ENCODE measurements at regions not wholly inside any gene's neighbourhood (a gene's known extent, or its start where the extent isn't known, plus 50 kb on each side); places are given as distances from the start of the nearest gene placed in this dataset.

DNA sequence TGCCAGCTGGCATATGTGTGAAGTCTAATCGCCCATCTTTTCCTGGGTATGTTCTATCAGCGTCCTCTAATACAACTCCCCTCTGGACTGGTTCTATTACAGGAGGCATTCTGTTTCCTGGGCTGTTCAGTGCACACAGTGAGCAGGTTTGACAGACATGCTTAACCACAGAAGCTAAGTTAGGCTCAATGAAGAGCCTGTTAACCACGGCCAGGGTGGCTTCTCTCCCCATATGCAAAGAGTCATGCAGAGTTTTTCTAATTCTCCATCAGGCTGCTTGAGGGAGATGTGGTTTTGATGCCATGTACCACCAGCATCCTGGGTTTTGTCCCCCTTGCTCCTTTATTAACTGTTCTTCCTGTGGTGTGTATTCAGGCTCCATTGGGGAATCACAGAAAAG lies 57.2 kb upstream of the ALOX12 start:
- no peak overlapping the region for H3K27ac ChIP-seq
- DNase-seq (ENCODE audit: low spot score in 2 of 2), result no peak
- 47% methylated on average over 3 of the region's 3 CpGs for WGBS
- no peaks in the 10 kb centered on the region for H3K27me3 ChIP-seq
- H3K36me3 ChIP-seq, result no peaks in the 10 kb centered on the region
- no peaks in the 10 kb centered on the region for H3K4me1 ChIP-seq
- no peak for TF ChIP-seq POLR2AphosphoS5 (IDR thresholded peaks at IDR 0.05)
- TF ChIP-seq POLR2A (IDR thresholded peaks at IDR 0.05), result no peak
- TF ChIP-seq, protein P1, sequence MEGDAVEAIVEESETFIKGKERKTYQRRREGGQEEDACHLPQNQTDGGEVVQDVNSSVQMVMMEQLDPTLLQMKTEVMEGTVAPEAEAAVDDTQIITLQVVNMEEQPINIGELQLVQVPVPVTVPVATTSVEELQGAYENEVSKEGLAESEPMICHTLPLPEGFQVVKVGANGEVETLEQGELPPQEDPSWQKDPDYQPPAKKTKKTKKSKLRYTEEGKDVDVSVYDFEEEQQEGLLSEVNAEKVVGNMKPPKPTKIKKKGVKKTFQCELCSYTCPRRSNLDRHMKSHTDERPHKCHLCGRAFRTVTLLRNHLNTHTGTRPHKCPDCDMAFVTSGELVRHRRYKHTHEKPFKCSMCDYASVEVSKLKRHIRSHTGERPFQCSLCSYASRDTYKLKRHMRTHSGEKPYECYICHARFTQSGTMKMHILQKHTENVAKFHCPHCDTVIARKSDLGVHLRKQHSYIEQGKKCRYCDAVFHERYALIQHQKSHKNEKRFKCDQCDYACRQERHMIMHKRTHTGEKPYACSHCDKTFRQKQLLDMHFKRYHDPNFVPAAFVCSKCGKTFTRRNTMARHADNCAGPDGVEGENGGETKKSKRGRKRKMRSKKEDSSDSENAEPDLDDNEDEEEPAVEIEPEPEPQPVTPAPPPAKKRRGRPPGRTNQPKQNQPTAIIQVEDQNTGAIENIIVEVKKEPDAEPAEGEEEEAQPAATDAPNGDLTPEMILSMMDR (IDR thresholded peaks at IDR 0.05), result no peak
- no peak for TF ChIP-seq EP300 (IDR thresholded peaks at IDR 0.05)
- no peak overlapping the region for H3K4me3 ChIP-seq
- H3K9me3 ChIP-seq, result no peaks in the 10 kb centered on the region

- Histone ChIP-seq H3K27ac (no peak overlapping the region), H3K36me3 (no peaks in the 10 kb centered on the region), H3K27me3 (no peaks in the 10 kb centered on the region), H3K4me3 (peak overlapping the region; percentile 22), H3K9me3 (no peaks in the 10 kb centered on the region), H3K4me1 (no peaks in the 10 kb centered on the region)
- TF ChIP-seq POLR2AphosphoS5 (IDR thresholded peaks at IDR 0.05) (no peak), POLR2A (IDR thresholded peaks at IDR 0.05) (no peak), EP300 (IDR thresholded peaks at IDR 0.05) (no peak)
- TF ChIP-seq, protein P1 (IDR thresholded peaks at IDR 0.05), result no peak
- WGBS, result 72% methylated on average over 7 of the region's 7 CpGs
- no peak for DNase-seq (ENCODE audit: low spot score in 2 of 2)
Measured at GRCh38 chr17:6940186-6940649, 55.6 kb upstream of the ALOX12 start.

- no peaks in the 10 kb centered on the region for H3K4me1 ChIP-seq
- H3K36me3 ChIP-seq, result no peaks in the 10 kb centered on the region
- H3K9me3 ChIP-seq, result no peaks in the 10 kb centered on the region
- no peaks in the 10 kb centered on the region for H3K27me3 ChIP-seq
- H3K27ac ChIP-seq, result no peak overlapping the region
- DNase-seq (ENCODE audit: low spot score in 2 of 2), result no peak
- TF ChIP-seq EP300 (IDR thresholded peaks at IDR 0.05), result no peak
- TF ChIP-seq POLR2A (IDR thresholded peaks at IDR 0.05), result no peak
- no peak for TF ChIP-seq POLR2AphosphoS5 (IDR thresholded peaks at IDR 0.05)
- TF ChIP-seq, protein P1 (IDR thresholded peaks at IDR 0.05), result no peak
- 81% methylated on average over 2 of the region's 5 CpGs for WGBS
- H3K4me3 ChIP-seq, result no peak overlapping the region
Measured at GRCh38 chr17:6941989-6942388, 53.9 kb upstream of the ALOX12 start.

GRCh38 chr17:6943406-6943805 lies 52.4 kb upstream of the ALOX12 start:
- WGBS, result 68% methylated on average over 4 of the region's 4 CpGs
- DNase-seq (ENCODE audit: low spot score in 2 of 2), result no peak
- no peaks in the 10 kb centered on the region for H3K4me1 ChIP-seq
- no peaks in the 10 kb centered on the region for H3K9me3 ChIP-seq
- H3K36me3 ChIP-seq, result no peaks in the 10 kb centered on the region
- H3K27ac ChIP-seq, result no peak overlapping the region
- no peak overlapping the region for H3K4me3 ChIP-seq
- TF ChIP-seq EP300 (IDR thresholded peaks at IDR 0.05), result no peak
- TF ChIP-seq, protein P1 (IDR thresholded peaks at IDR 0.05), result no peak
- TF ChIP-seq POLR2A (IDR thresholded peaks at IDR 0.05), result no peak
- no peak for TF ChIP-seq POLR2AphosphoS5 (IDR thresholded peaks at IDR 0.05)
- no peaks in the 10 kb centered on the region for H3K27me3 ChIP-seq
